ENCODE measurements at regions not wholly inside any gene's neighbourhood (a gene's known extent, or its start where the extent isn't known, plus 50 kb on each side); places are given as distances from the start of the nearest gene placed in this dataset.

GRCh38 chr10:35843524-35844181, 201.6 kb upstream of the FZD8 start:
- Histone ChIP-seq H4K20me1 (ENCODE audit: insufficient read depth, low read length) (no peaks in the 10 kb centered on the region), H3K27ac (ENCODE audit: low read length) (no peak overlapping the region), H3K79me2 (ENCODE audit: low read length) (no peaks in the 10 kb centered on the region), H3K9ac (ENCODE audit: low read length) (no peak overlapping the region), H3K27me3 (ENCODE audit: low read depth, low read length) (no peaks in the 10 kb centered on the region), H3K9me3 (ENCODE audit: insufficient read depth, low read length) (no peaks in the 10 kb centered on the region), H2AFZ (ENCODE audit: low read depth, low read length) (no peak overlapping the region), H3K4me1 (ENCODE audit: low read length) (no peaks in the 10 kb centered on the region), H3K36me3 (replicated peaks; ENCODE audit: low read depth, low read length) (no peaks in the 10 kb centered on the region), H3K4me2 (ENCODE audit: low read length) (no peak overlapping the region), H3K4me3 (ENCODE audit: low read length) (no peak overlapping the region)
- TF ChIP-seq EZH2phosphoT487 (IDR thresholded peaks at IDR 0.05; ENCODE audit: low read depth) = no peak
- TF ChIP-seq CTCF (IDR thresholded peaks at IDR 0.05; ENCODE audit: low read depth, low read length) = no peak

- no peaks in the 10 kb centered on the region for H3K79me2 ChIP-seq (ENCODE audit: low read length)
- no peak overlapping the region for H3K9ac ChIP-seq (ENCODE audit: low read length)
- no peak overlapping the region for H3K4me3 ChIP-seq (ENCODE audit: low read length)
- no peaks in the 10 kb centered on the region for H4K20me1 ChIP-seq (ENCODE audit: insufficient read depth, low read length)
- no peaks in the 10 kb centered on the region for H3K36me3 ChIP-seq (replicated peaks; ENCODE audit: low read depth, low read length)
- H3K9me3 ChIP-seq (ENCODE audit: insufficient read depth, low read length) = no peaks in the 10 kb centered on the region
- H3K27ac ChIP-seq (ENCODE audit: low read length) = no peak overlapping the region
- TF ChIP-seq CTCF (IDR thresholded peaks at IDR 0.05; ENCODE audit: low read depth, low read length) = no peak
- no peak for TF ChIP-seq EZH2phosphoT487 (IDR thresholded peaks at IDR 0.05; ENCODE audit: low read depth)
- H2AFZ ChIP-seq (ENCODE audit: low read depth, low read length) = no peak overlapping the region
- no peak overlapping the region for H3K4me2 ChIP-seq (ENCODE audit: low read length)
- H3K4me1 ChIP-seq (ENCODE audit: low read length) = no peaks in the 10 kb centered on the region
- no peaks in the 10 kb centered on the region for H3K27me3 ChIP-seq (ENCODE audit: low read depth, low read length)
Measured at GRCh38 chr10:35838054-35838453, 196.0 kb upstream of the FZD8 start.

- Histone ChIP-seq H3K4me3 (ENCODE audit: low read length) (no peak overlapping the region), H3K79me2 (ENCODE audit: low read length) (no peaks in the 10 kb centered on the region), H3K4me2 (ENCODE audit: low read length) (no peak overlapping the region), H3K27ac (ENCODE audit: low read length) (no peak overlapping the region), H3K4me1 (ENCODE audit: low read length) (no peaks in the 10 kb centered on the region), H3K9me3 (ENCODE audit: insufficient read depth, low read length) (no peaks in the 10 kb centered on the region), H3K36me3 (replicated peaks; ENCODE audit: low read depth, low read length) (no peaks in the 10 kb centered on the region), H2AFZ (ENCODE audit: low read depth, low read length) (no peak overlapping the region), H3K9ac (ENCODE audit: low read length) (no peak overlapping the region), H3K27me3 (ENCODE audit: low read depth, low read length) (no peaks in the 10 kb centered on the region), H4K20me1 (ENCODE audit: insufficient read depth, low read length) (no peaks in the 10 kb centered on the region)
- TF ChIP-seq CTCF (IDR thresholded peaks at IDR 0.05; ENCODE audit: low read depth, low read length) = no peak
- no peak for TF ChIP-seq EZH2phosphoT487 (IDR thresholded peaks at IDR 0.05; ENCODE audit: low read depth)
Measured at GRCh38 chr10:35835545-35835944, 193.4 kb upstream of the FZD8 start.

GRCh38 chr10:35834877-35835494, 192.9 kb upstream of the FZD8 start:
- Histone ChIP-seq H3K9ac (ENCODE audit: low read length) (no peak overlapping the region), H3K9me3 (ENCODE audit: insufficient read depth, low read length) (no peaks in the 10 kb centered on the region), H2AFZ (ENCODE audit: low read depth, low read length) (no peak overlapping the region), H3K79me2 (ENCODE audit: low read length) (no peaks in the 10 kb centered on the region), H3K4me1 (ENCODE audit: low read length) (peaks cover 2% of the 10 kb centered on the region), H3K4me3 (ENCODE audit: low read length) (no peak overlapping the region), H3K36me3 (replicated peaks; ENCODE audit: low read depth, low read length) (no peaks in the 10 kb centered on the region), H3K27me3 (ENCODE audit: low read depth, low read length) (no peaks in the 10 kb centered on the region), H4K20me1 (ENCODE audit: insufficient read depth, low read length) (no peaks in the 10 kb centered on the region), H3K27ac (ENCODE audit: low read length) (no peak overlapping the region), H3K4me2 (ENCODE audit: low read length) (no peak overlapping the region)
- TF ChIP-seq EZH2phosphoT487 (IDR thresholded peaks at IDR 0.05; ENCODE audit: low read depth) = no peak
- no peak for TF ChIP-seq CTCF (IDR thresholded peaks at IDR 0.05; ENCODE audit: low read depth, low read length)

Data from OCI-LY3 (cell line).